SK-N-SH (cell line): ENCODE measurements at regions not wholly inside any gene's neighbourhood (a gene's known extent, or its start where the extent isn't known, plus 50 kb on each side); places are given as distances from the start of the nearest gene placed in this dataset.

Experiments used
- CTCF ChIA-PET: fragments of 300-600, 350-600 bp; formaldehyde crosslinking; extraction: SDS; loops from one replicate; lab custom pipeline; 2021; lab: Yijun Ruan, JAX
- POLR2A ChIA-PET: fragments of 350-600 bp; sonication (Branson Sonifier 250); formaldehyde crosslinking; extraction: SDS; loops from one replicate; lab custom pipeline; 2020; ENCODE audit warnings: antibody characterized with exemption, inconsistent platforms; lab: Yijun Ruan, JAX
- DNase-seq: peaks from one replicate; pipeline ENCODE4 v3.0.0; 2012
- H2AFZ ChIP-seq: fragments of 200-600 bp; sonication (generic); 2 replicates; pipeline ENCODE4 v1.8.1; 2016; ENCODE audit warnings: antibody characterized with exemption, mild to moderate bottlenecking, low read depth
- H3F3A ChIP-seq: fragments of 200-600 bp; sonication (generic); replicated peaks from 2 replicates; pipeline ENCODE3; 2016; ENCODE audit warnings: antibody characterized with exemption, mild to moderate bottlenecking; ENCODE audit not compliant: insufficient read depth
- H3K27ac ChIP-seq, 2 experiments: fragments of 200-500 bp in 1 of 2; fragments of 200-600 bp in 1 of 2; sonication (Bioruptor generic) in 1 of 2; sonication (generic), shearing (Covaris generic) in 1 of 2; 2 replicates each; pipeline versions ENCODE4 v1.5.1 to v1.6.1; 2014 to 2016; ENCODE audit warnings: low read depth in 2 of 2, inconsistent platforms in 1 of 2, low read length in 1 of 2, mild to moderate bottlenecking in 1 of 2, mixed read lengths in 1 of 2
- H3K27me3 ChIP-seq: fragments of 200-600 bp; sonication (generic), shearing (Covaris generic); 2 replicates; pipeline ENCODE4 v1.6.1; 2016; ENCODE audit warnings: mixed run types; ENCODE audit not compliant: insufficient read depth
- H3K36me3 ChIP-seq, 2 experiments: fragments of 200-500 bp in 1 of 2; fragments of 200-600 bp in 1 of 2; sonication (Bioruptor generic) in 1 of 2; sonication (generic) in 1 of 2; replicated peaks in 1 of 2; 2 replicates each; pipeline versions ENCODE3 to v1.5.1; 2014 to 2016; ENCODE audit warnings: low read length in 1 of 2, mild to moderate bottlenecking in 1 of 2; ENCODE audit not compliant: insufficient read depth in 2 of 2, control insufficient read depth in 1 of 2
- H3K4me1 ChIP-seq, 2 experiments: fragments of 200-500 bp in 1 of 2; fragments of 200-600 bp in 1 of 2; sonication (Bioruptor generic) in 1 of 2; sonication (generic), shearing (Covaris generic) in 1 of 2; 2 replicates each; pipeline versions ENCODE4 v1.5.1 to v1.6.1; 2014 to 2016; ENCODE audit warnings: low read depth in 1 of 2, low read length in 1 of 2, mixed run types in 1 of 2; ENCODE audit not compliant: insufficient read depth in 2 of 2, control insufficient read depth in 1 of 2
- H3K4me2 ChIP-seq: fragments of 200-600 bp; sonication (generic), shearing (Covaris generic); 2 replicates; pipeline ENCODE4 v1.6.1; 2017; ENCODE audit warnings: mixed run types
- H3K4me3 ChIP-seq, 2 experiments: fragments of 200-500 bp in 1 of 2; fragments of 200-600 bp in 1 of 2; sonication (Bioruptor generic) in 1 of 2; sonication (generic), shearing (Covaris generic) in 1 of 2; 2 replicates each; pipeline versions ENCODE4 v1.5.1 to v1.8.1; 2014 to 2016; ENCODE audit warnings: low read depth in 2 of 2, inconsistent platforms in 1 of 2, low read length in 1 of 2, mild to moderate bottlenecking in 1 of 2, mixed read lengths in 1 of 2, moderate library complexity in 1 of 2
- H3K79me2 ChIP-seq: fragments of 200-600 bp; sonication (generic); 2 replicates; pipeline ENCODE4 v1.8.1; 2017; ENCODE audit warnings: mild to moderate bottlenecking; ENCODE audit not compliant: insufficient read depth
- H3K9ac ChIP-seq: fragments of 200-600 bp; sonication (generic); 2 replicates; pipeline ENCODE4 v1.6.1; 2017; ENCODE audit warnings: mixed run types
- H3K9me2 ChIP-seq: fragments of 200-600 bp; sonication (generic); 2 replicates; pipeline ENCODE4 v1.6.1; 2017; ENCODE audit warnings: mixed run types
- H3K9me3 ChIP-seq: fragments of 200-600 bp; sonication (generic); 2 replicates; pipeline ENCODE4 v1.6.1; 2017; ENCODE audit warnings: mixed run types, mild to moderate bottlenecking, moderate library complexity
- H4K20me1 ChIP-seq: fragments of 200-600 bp; sonication (generic); 2 replicates; pipeline ENCODE4 v1.6.1; 2017; ENCODE audit warnings: mild to moderate bottlenecking, mixed run types; ENCODE audit not compliant: insufficient read depth
- CHD2 ChIP-seq: fragments of 150-350 bp; IDR thresholded peaks from 2 replicates; pipeline ENCODE4 v1.6.1; 2018; ENCODE audit warnings: low read length; ENCODE audit not compliant: partially characterized antibody
- CTCF ChIP-seq: fragments of 200-600 bp; sonication (generic); IDR thresholded peaks from 2 replicates; pipeline ENCODE4 v1.6.1; 2017; ENCODE audit warnings: antibody characterized with exemption, mild to moderate bottlenecking, moderate library complexity
- EP300 ChIP-seq, 2 experiments: IDR thresholded peaks; 2 replicates each; pipeline versions ENCODE4 v1.4.0 to v1.6.1; 2012; ENCODE audit warnings: borderline replicate concordance in 1 of 2, low read depth in 1 of 2, low read length in 1 of 2
- MEF2A ChIP-seq: IDR thresholded peaks from 2 replicates; pipeline ENCODE4 v1.4.0; 2012; ENCODE audit warnings: low read depth, borderline replicate concordance
- NFIC ChIP-seq: IDR thresholded peaks from 2 replicates; pipeline ENCODE4 v1.4.0; 2012; ENCODE audit warnings: borderline replicate concordance
- PBX3 ChIP-seq: IDR thresholded peaks from 2 replicates; pipeline ENCODE4; 2012
- POLR2AphosphoS5 ChIP-seq: IDR thresholded peaks from 2 replicates; pipeline ENCODE4 v1.6.1; 2012; ENCODE audit warnings: low read depth, low read length
- RAD21 ChIP-seq: IDR thresholded peaks from 2 replicates; pipeline ENCODE4 v1.6.1; 2012; ENCODE audit warnings: mild to moderate bottlenecking, low read length
- RCOR1 ChIP-seq: fragments of 150-350 bp; IDR thresholded peaks from 2 replicates; pipeline ENCODE4 v1.6.1; 2017; ENCODE audit warnings: antibody characterized with exemption, low read length
- RFX5 ChIP-seq: IDR thresholded peaks from 2 replicates; pipeline ENCODE4 v1.6.1; 2012; ENCODE audit warnings: mild to moderate bottlenecking, improper control_type of control experiment, low read length
- SMC3 ChIP-seq: IDR thresholded peaks from 2 replicates; pipeline ENCODE4 v1.6.1; 2012; ENCODE audit warnings: low read depth, low read length, improper control_type of control experiment
- TAF1 ChIP-seq: IDR thresholded peaks from 2 replicates; pipeline ENCODE4 v1.6.1; 2012; ENCODE audit warnings: low read depth, mild to moderate bottlenecking, low read length, moderate library complexity, borderline replicate concordance
- TCF12 ChIP-seq: IDR thresholded peaks from 2 replicates; pipeline ENCODE4 v1.4.0; 2012
- USF1 ChIP-seq: IDR thresholded peaks from 2 replicates; pipeline ENCODE4 v1.4.0; 2012; ENCODE audit warnings: low read depth, borderline replicate concordance
- YY1 ChIP-seq: IDR thresholded peaks from 2 replicates; pipeline ENCODE4 v1.4.0; 2012; ENCODE audit warnings: low read depth, mild to moderate bottlenecking
- WGBS: methylation state at CpG from one replicate; pipeline ENCODE4 v1.1.6; 2017; ENCODE audit warnings: low lambda C conversion rate; 5-methylcytosine and 5-hydroxymethylcytosine counted together

DNA sequence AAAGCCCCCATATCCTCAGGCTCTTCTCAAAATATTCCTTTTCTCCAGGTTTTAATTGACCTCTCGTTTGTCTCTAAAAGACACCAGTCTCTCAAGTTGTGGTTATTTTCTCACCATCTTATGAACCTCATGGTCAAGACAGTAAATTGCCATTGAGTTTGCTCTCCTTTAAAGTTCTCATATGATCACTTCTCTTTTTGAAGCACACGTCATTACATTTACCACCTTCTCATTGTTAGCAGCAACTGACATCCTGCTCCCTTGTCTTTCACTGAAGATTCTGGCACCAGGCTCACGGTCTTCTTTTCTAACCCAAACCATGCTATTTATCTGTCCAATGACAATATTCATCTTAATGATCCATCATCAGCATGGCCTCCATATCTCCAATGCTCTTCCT is 324.2 kb downstream of the TMA16 start:
- Histone ChIP-seq H3F3A (no peaks in the 10 kb centered on the region), H3K4me3 (no peak overlapping the region), H3K4me1 (no peaks in the 10 kb centered on the region), H3K27me3 (no peaks in the 10 kb centered on the region), H3K36me3 (no peaks in the 10 kb centered on the region), H3K4me2 (no peak overlapping the region), H2AFZ (no peak overlapping the region), H3K79me2 (no peaks in the 10 kb centered on the region), H4K20me1 (no peaks in the 10 kb centered on the region), H3K9ac (no peak overlapping the region), H3K9me2 (no peaks in the 10 kb centered on the region), H3K27ac (no peak overlapping the region), H3K9me3 (no peaks in the 10 kb centered on the region)
- DNase-seq, result no peak
- no peak for TF ChIP-seq RFX5
- TF ChIP-seq MEF2A, result no peak
- no peak for TF ChIP-seq RCOR1
- no peak for TF ChIP-seq NFIC
- no peak for TF ChIP-seq TAF1
- TF ChIP-seq PBX3, result no peak
- no peak for TF ChIP-seq CTCF
- TF ChIP-seq POLR2AphosphoS5, result no peak
- TF ChIP-seq TCF12, result no peak
- TF ChIP-seq USF1, result no peak
- TF ChIP-seq EP300 (IDR thresholded peaks at IDR 0.05; ENCODE audit: borderline replicate concordance in 1 of 2, low read depth in 1 of 2, low read length in 1 of 2), result no peak
- TF ChIP-seq YY1, result no peak
- no peak for TF ChIP-seq SMC3
- no peak for TF ChIP-seq RAD21
- 2% methylated on average over 3 of the region's 3 CpGs for WGBS
- ChIA-PET CTCF (no interaction called here), POLR2A (no interaction called here)

- no peak for TF ChIP-seq CHD2
- no peaks in the 10 kb centered on the region for H3K79me2 ChIP-seq
- no peak overlapping the region for H2AFZ ChIP-seq
- no peak for DNase-seq
- no peak overlapping the region for H3K9ac ChIP-seq
- 0% methylated on average over 2 of the region's 2 CpGs for WGBS
- no peak overlapping the region for H3K27ac ChIP-seq
- H3K9me2 ChIP-seq, result no peaks in the 10 kb centered on the region
- H3K27me3 ChIP-seq, result no peaks in the 10 kb centered on the region
- ChIA-PET CTCF (no interaction called here), POLR2A (no interaction called here)
- no peak overlapping the region for H3K4me3 ChIP-seq
- no peak overlapping the region for H3K4me2 ChIP-seq
- H3K9me3 ChIP-seq, result no peaks in the 10 kb centered on the region
- no peaks in the 10 kb centered on the region for H3K36me3 ChIP-seq
- no peaks in the 10 kb centered on the region for H3K4me1 ChIP-seq
- no peaks in the 10 kb centered on the region for H3F3A ChIP-seq
- H4K20me1 ChIP-seq, result no peaks in the 10 kb centered on the region
Measured at GRCh38 chr4:163833669-163834068, 339.2 kb downstream of the TMA16 start.
